Epithelial cell of proximal tubule (primary cell): ENCODE measurements at regions not wholly inside any gene's neighbourhood (a gene's known extent, or its start where the extent isn't known, plus 50 kb on each side); places are given as distances from the start of the nearest gene placed in this dataset.

Experiments used
- DNase-seq: peaks from one replicate; pipeline ENCODE4 v3.0.0-alpha.2; 2011; ENCODE audit warnings: low read depth
- H3K4me3 ChIP-seq: 2 replicates; pipeline ENCODE4 v1.5.1; 2011; ENCODE audit warnings: low read depth, mild to moderate bottlenecking, low read length
- CTCF ChIP-seq: conservative IDR thresholded peaks from 2 replicates; pipeline ENCODE4 v1.5.1; 2012; ENCODE audit warnings: low read depth, mild to moderate bottlenecking, low read length

GRCh38 chr13:44129418-44129817 is 244.2 kb upstream of the SERP2 start:
- no peak for TF ChIP-seq CTCF
- DNase-seq: no peak
- no peak overlapping the region for H3K4me3 ChIP-seq

- peak; percentile 81 for DNase-seq
- peak overlapping the region; percentile 42 for H3K4me3 ChIP-seq
- no peak for TF ChIP-seq CTCF
Observed at GRCh38 chr13:44131069-44131614, 242.5 kb upstream of the SERP2 start.

- no peak for DNase-seq
- no peak overlapping the region for H3K4me3 ChIP-seq
- no peak for TF ChIP-seq CTCF
Observed at GRCh38 chr13:44132710-44133109, 240.9 kb upstream of the SERP2 start.

GRCh38 chr13:44133626-44134025 is 240.0 kb upstream of the SERP2 start:
- TF ChIP-seq CTCF: no peak
- DNase-seq: no peak
- H3K4me3 ChIP-seq: no peak overlapping the region

GRCh38 chr13:44135566-44135965 is 238.1 kb upstream of the SERP2 start:
- TF ChIP-seq CTCF: no peak
- DNase-seq: no peak
- H3K4me3 ChIP-seq: no peak overlapping the region

- no peak for TF ChIP-seq CTCF
- no peak overlapping the region for H3K4me3 ChIP-seq
- DNase-seq: no peak
Observed at GRCh38 chr13:44136696-44137268, 236.8 kb upstream of the SERP2 start.

- no peak for DNase-seq
- no peak overlapping the region for H3K4me3 ChIP-seq
- no peak for TF ChIP-seq CTCF
Observed at GRCh38 chr13:44137466-44137865, 236.2 kb upstream of the SERP2 start.
